Endothelial cell of umbilical vein (primary cell): ENCODE measurements at regions not wholly inside any gene's neighbourhood (a gene's known extent, or its start where the extent isn't known, plus 50 kb on each side); places are given as distances from the start of the nearest gene placed in this dataset.
A peak's percentile ranks its signal among the peaks of the same experiment; 100 is the strongest.

Experiments
- BruUV-seq: library from RNA; stranded (reverse); fragments of 400-500 nt; replicated peaks from 2 replicates; lab custom pipeline; 2021; lab: Mats Ljungman, UMichigan
- CTCF ChIA-PET: fragments of 300-600, 350-600 bp; sonication (Branson Sonifier 250); formaldehyde crosslinking; loops from one replicate; lab custom pipeline; 2021; ENCODE audit warnings: antibody characterized with exemption, inconsistent platforms; lab: Charles Lee
- POLR2A ChIA-PET: fragments of 300-600, 350-600 bp; sonication (Branson Sonifier 250); formaldehyde crosslinking; loops from one replicate; lab custom pipeline; 2021; ENCODE audit warnings: antibody characterized with exemption, inconsistent platforms; lab: Charles Lee
- DNase-seq: peaks from one replicate; pipeline ENCODE4 v3.0.0-alpha.2; 2011; ENCODE audit warnings: low read depth, low spot score
- FAIRE-seq: peaks from 2 replicates; lab custom pipeline; 2011; peaks lifted over from hg19 to GRCh38; lab: Jason Lieb, UNC
- H2AFZ ChIP-seq: 2 replicates; pipeline ENCODE4 v1.6.0; 2012; ENCODE audit warnings: low read depth, low read length, control low read depth, inconsistent platforms
- H3K27ac ChIP-seq: 2 replicates; pipeline ENCODE4 v1.5.1; 2011; ENCODE audit warnings: low read depth, mild to moderate bottlenecking, control low read depth, low read length, moderate library complexity; ENCODE audit not compliant: insufficient read depth
- H3K27me3 ChIP-seq, 2 experiments: 2 replicates each; pipeline versions ENCODE4 v1.6.0 to v1.6.1; 2011; ENCODE audit warnings: low read length in 2 of 2, mixed read lengths in 1 of 2; ENCODE audit not compliant: control insufficient read depth in 2 of 2, insufficient read depth in 2 of 2
- H3K36me3 ChIP-seq, 2 experiments: 2 replicates in 1 of 2; 3 replicates in 1 of 2; pipeline ENCODE4 v1.5.1; 2011; ENCODE audit warnings: low read length in 2 of 2, mild to moderate bottlenecking in 1 of 2, moderate library complexity in 1 of 2; ENCODE audit not compliant: control insufficient read depth in 2 of 2, insufficient read depth in 2 of 2; ENCODE audit errors: extremely low read depth in 1 of 2
- H3K4me1 ChIP-seq: 3 replicates; pipeline ENCODE4 v1.5.1; 2011; ENCODE audit warnings: mild to moderate bottlenecking, low read length; ENCODE audit not compliant: control insufficient read depth, insufficient read depth; ENCODE audit errors: extremely low read depth
- H3K4me2 ChIP-seq: 2 replicates; pipeline ENCODE4 v1.6.1; 2011; ENCODE audit warnings: low read length, control low read depth, mixed read lengths; ENCODE audit not compliant: insufficient read depth
- H3K4me3 ChIP-seq, 3 experiments: fragments of 200-600 bp in 1 of 3; sonication (generic), shearing (Covaris generic) in 1 of 3; replicated peaks in 1 of 3; 2 replicates each; pipeline ENCODE4 v1.5.1; 2011 to 2016; ENCODE audit warnings: control low read depth in 3 of 3, low read length in 3 of 3, mild to moderate bottlenecking in 2 of 3, inconsistent platforms in 1 of 3, low read depth in 1 of 3, moderate library complexity in 1 of 3; ENCODE audit not compliant: insufficient read depth in 1 of 3
- H3K79me2 ChIP-seq: 2 replicates; pipeline ENCODE4 v1.6.0; 2012; ENCODE audit warnings: low read length, inconsistent platforms; ENCODE audit not compliant: control insufficient read depth, insufficient read depth
- H3K9ac ChIP-seq: replicated peaks from 2 replicates; pipeline ENCODE3; 2011; ENCODE audit warnings: low read length, control low read depth; ENCODE audit not compliant: insufficient read depth; ENCODE audit errors: extremely low read depth
- H3K9me1 ChIP-seq: replicated peaks from 3 replicates; pipeline ENCODE4 v1.6.0; 2011; ENCODE audit warnings: mild to moderate bottlenecking, low read length; ENCODE audit not compliant: control insufficient read depth, insufficient read depth; ENCODE audit errors: extremely low read depth
- H3K9me3 ChIP-seq: replicated peaks from 2 replicates; pipeline ENCODE4 v1.5.1; 2012; ENCODE audit warnings: low read length, inconsistent platforms; ENCODE audit not compliant: control insufficient read depth, insufficient read depth
- H4K20me1 ChIP-seq: replicated peaks from 2 replicates; pipeline ENCODE3; 2011; ENCODE audit warnings: mild to moderate bottlenecking, low read length; ENCODE audit not compliant: control insufficient read depth, insufficient read depth; ENCODE audit errors: extremely low read depth
- EZH2 ChIP-seq: IDR thresholded peaks from 2 replicates; pipeline ENCODE4 v1.6.1; 2012; ENCODE audit warnings: borderline replicate concordance, low read depth, mild to moderate bottlenecking, moderate library complexity, low read length, inconsistent platforms; ENCODE audit not compliant: severe bottlenecking
- FOS ChIP-seq: IDR thresholded peaks from 2 replicates; pipeline ENCODE4 v1.6.1; 2011; ENCODE audit warnings: mild to moderate bottlenecking, low read length, moderate library complexity, borderline replicate concordance; ENCODE audit not compliant: insufficient read depth
- GATA2 ChIP-seq: IDR thresholded peaks from 2 replicates; pipeline ENCODE4 v1.7.0; 2011; ENCODE audit warnings: low read depth, mild to moderate bottlenecking, moderate library complexity, mixed read lengths, low read length; ENCODE audit not compliant: insufficient read length, insufficient read depth
- JUN ChIP-seq: IDR thresholded peaks from 2 replicates; pipeline ENCODE4 v1.6.1; 2011; ENCODE audit warnings: borderline replicate concordance, low read depth; ENCODE audit not compliant: insufficient read length, insufficient read depth
- MYC ChIP-seq: IDR thresholded peaks from one replicate; pipeline ENCODE4 v1.6.1; 2011; ENCODE audit warnings: mild to moderate bottlenecking, low read depth, low read length
- POLR2A ChIP-seq: IDR thresholded peaks from 2 replicates; pipeline ENCODE4 v1.6.1; 2012; ENCODE audit warnings: low read depth, mild to moderate bottlenecking, control low read depth, low read length
- POLR2AphosphoS5 ChIP-seq: IDR thresholded peaks from 2 replicates; pipeline ENCODE4 v1.6.1; 2012; ENCODE audit warnings: low read depth, mild to moderate bottlenecking, control low read depth, low read length, moderate library complexity; ENCODE audit not compliant: insufficient read depth
- dilution Hi-C: fragments of 300-500 bp; cut with MboI; formaldehyde crosslinking; loops from one replicate; pipeline ENCODE4 v1.15.0; 2019; ENCODE audit warnings: low sequenced_read_pairs; ENCODE audit not compliant: extremely low pct_ligation_motif_present
- intact Hi-C: fragments of 100-400 bp; cut with micrococcal nuclease; formaldehyde crosslinking; loops from one replicate; pipeline ENCODE4 v1.10.0; 2022
- TF ChIP-seq, protein P1 (sequence below), 2 donors: IDR thresholded peaks; 1 replicate in 1 of 2; 2 replicates in 1 of 2; pipeline ENCODE4 v1.5.1; 2011; ENCODE audit warnings: low read length in 2 of 2, mild to moderate bottlenecking in 2 of 2, moderate library complexity in 2 of 2, control low read depth in 1 of 2, inconsistent platforms in 1 of 2, low read depth in 1 of 2; ENCODE audit not compliant: insufficient read depth in 1 of 2; ENCODE audit errors: extremely low read depth in 1 of 2
- TF ChIP-seq, protein P2 (sequence below): IDR thresholded peaks from 2 replicates; pipeline ENCODE4 v1.6.1; 2011; ENCODE audit not compliant: insufficient read depth, insufficient read length

DNA sequence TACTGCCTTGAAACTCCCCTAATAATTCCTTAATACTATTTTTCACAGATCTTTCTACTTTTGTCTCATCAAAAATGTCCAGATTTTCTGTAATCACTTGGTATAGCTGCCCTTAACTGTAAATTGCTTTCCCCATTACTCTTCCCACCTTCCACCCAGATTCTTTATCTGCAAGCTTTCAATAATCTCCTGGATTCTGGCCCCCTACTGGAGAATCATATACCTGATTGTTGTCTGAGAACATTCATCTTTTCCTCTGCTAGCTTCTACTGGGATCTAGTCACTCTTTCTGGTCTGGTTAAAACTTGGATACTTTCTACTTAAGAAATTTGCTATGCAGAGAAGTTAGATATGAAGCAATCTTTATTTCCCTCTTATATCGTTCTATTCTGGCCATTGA lies 552.6 kb downstream of the PCDH19 start:
- FAIRE-seq, result no peak
- POLR2A ChIA-PET, result no interaction called here
- CTCF ChIA-PET, result no interaction called here
- H4K20me1 ChIP-seq, result no peaks in the 10 kb centered on the region
- H3K4me3 ChIP-seq, result no peak overlapping the region
- no TSS peak for BruUV-seq
- no peaks in the 10 kb centered on the region for H3K36me3 ChIP-seq
- DNase-seq, result no peak
- no peak overlapping the region for H3K27ac ChIP-seq
- no peaks in the 10 kb centered on the region for H3K79me2 ChIP-seq
- TF ChIP-seq, protein P1, sequence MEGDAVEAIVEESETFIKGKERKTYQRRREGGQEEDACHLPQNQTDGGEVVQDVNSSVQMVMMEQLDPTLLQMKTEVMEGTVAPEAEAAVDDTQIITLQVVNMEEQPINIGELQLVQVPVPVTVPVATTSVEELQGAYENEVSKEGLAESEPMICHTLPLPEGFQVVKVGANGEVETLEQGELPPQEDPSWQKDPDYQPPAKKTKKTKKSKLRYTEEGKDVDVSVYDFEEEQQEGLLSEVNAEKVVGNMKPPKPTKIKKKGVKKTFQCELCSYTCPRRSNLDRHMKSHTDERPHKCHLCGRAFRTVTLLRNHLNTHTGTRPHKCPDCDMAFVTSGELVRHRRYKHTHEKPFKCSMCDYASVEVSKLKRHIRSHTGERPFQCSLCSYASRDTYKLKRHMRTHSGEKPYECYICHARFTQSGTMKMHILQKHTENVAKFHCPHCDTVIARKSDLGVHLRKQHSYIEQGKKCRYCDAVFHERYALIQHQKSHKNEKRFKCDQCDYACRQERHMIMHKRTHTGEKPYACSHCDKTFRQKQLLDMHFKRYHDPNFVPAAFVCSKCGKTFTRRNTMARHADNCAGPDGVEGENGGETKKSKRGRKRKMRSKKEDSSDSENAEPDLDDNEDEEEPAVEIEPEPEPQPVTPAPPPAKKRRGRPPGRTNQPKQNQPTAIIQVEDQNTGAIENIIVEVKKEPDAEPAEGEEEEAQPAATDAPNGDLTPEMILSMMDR (IDR thresholded peaks at IDR 0.05; ENCODE audit: extremely low read depth in 1 of 2, insufficient read depth in 1 of 2, low read depth in 1 of 2, low read length in 2 of 2), result peak in 1 of 2 donors; percentile 6
- TF ChIP-seq FOS, result no peak
- intact Hi-C loops, result loop anchor here (10.0 kb wide), 1 partner anchor 537 kb away; no protein-coding TSS in a partner anchor
- dilution Hi-C loops, result no loop called here
- H3K9me3 ChIP-seq, result no peaks in the 10 kb centered on the region
- H3K9me1 ChIP-seq, result no peaks in the 10 kb centered on the region
- no peaks in the 10 kb centered on the region for H3K27me3 ChIP-seq
- H2AFZ ChIP-seq, result no peak overlapping the region
- no peak overlapping the region for H3K4me2 ChIP-seq
- H3K4me1 ChIP-seq, result no peaks in the 10 kb centered on the region
- H3K9ac ChIP-seq, result no peak overlapping the region

DNA sequence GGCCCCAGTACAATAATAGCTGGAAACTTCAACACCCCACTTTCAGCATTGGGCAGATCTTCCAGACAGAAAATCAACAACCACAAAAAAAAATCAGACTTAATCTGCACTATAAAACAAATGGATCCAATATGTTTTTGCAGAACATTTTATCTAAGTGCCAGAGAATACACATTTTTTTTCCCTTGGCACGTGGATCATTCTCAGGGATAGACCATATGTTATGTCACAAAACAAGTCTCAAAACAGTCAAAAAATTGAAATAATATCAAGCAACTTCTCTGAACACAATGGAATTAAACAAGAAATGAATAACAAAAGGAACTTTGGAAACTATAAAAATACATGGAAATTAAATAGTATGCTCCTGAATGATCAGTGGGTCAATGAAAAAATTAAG lies 576.3 kb downstream of the PCDH19 start:
- DNase-seq (no peak), FAIRE-seq (no peak)
- Histone ChIP-seq H3K27me3 (no peaks in the 10 kb centered on the region), H3K79me2 (no peaks in the 10 kb centered on the region), H2AFZ (no peak overlapping the region), H4K20me1 (no peaks in the 10 kb centered on the region), H3K27ac (no peak overlapping the region), H3K9me1 (no peaks in the 10 kb centered on the region), H3K4me1 (no peaks in the 10 kb centered on the region), H3K36me3 (no peaks in the 10 kb centered on the region), H3K4me2 (no peak overlapping the region), H3K4me3 (no peak overlapping the region), H3K9me3 (no peaks in the 10 kb centered on the region), H3K9ac (no peak overlapping the region)
- POLR2A ChIA-PET, result no interaction called here
- intact Hi-C loops, result no loop called here
- no TSS peak for BruUV-seq
- CTCF ChIA-PET, result no interaction called here
- dilution Hi-C loops, result no loop called here
- TF ChIP-seq, protein P2, sequence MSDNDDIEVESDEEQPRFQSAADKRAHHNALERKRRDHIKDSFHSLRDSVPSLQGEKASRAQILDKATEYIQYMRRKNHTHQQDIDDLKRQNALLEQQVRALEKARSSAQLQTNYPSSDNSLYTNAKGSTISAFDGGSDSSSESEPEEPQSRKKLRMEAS, result no peak
- TF ChIP-seq, protein P1 (IDR thresholded peaks at IDR 0.05; ENCODE audit: extremely low read depth in 1 of 2, insufficient read depth in 1 of 2, low read depth in 1 of 2, low read length in 2 of 2), result no peak
- TF ChIP-seq EZH2 (no peak), POLR2AphosphoS5 (no peak), GATA2 (no peak), FOS (no peak), JUN (no peak), POLR2A (no peak), MYC (no peak)
